Suppressor macrophage (primary cell): ENCODE measurements at regions not wholly inside any gene's neighbourhood (a gene's known extent, or its start where the extent isn't known, plus 50 kb on each side); places are given as distances from the start of the nearest gene placed in this dataset.
A peak's percentile ranks its signal among the peaks of the same experiment; 100 is the strongest.

ENCODE experiments used
- DNase-seq, 4 experiments: peaks; one replicate each; pipeline ENCODE4 v3.0.0-alpha.2; 2020 to 2022

DNA sequence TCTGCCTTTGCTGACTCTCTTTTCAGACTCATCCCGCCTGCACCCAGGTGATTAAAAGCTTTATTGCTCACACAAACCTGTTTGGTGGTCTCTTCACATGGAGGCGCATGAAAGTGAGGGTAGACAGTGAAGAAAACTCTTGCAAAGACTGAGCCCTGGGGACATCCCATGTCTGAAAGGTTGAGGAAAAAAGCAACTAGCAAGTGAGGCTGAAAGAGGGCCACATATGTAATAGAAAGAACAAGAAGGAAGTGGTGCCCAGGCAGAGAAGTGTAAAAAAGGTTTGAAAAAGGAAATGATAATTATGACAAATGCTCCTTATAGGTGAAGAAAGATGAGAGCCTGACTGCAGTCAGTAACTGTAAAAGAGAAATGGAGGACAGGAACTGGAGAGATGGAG is 115.9 kb upstream of the NEK7 start:
- DNase-seq, result no peak

DNA sequence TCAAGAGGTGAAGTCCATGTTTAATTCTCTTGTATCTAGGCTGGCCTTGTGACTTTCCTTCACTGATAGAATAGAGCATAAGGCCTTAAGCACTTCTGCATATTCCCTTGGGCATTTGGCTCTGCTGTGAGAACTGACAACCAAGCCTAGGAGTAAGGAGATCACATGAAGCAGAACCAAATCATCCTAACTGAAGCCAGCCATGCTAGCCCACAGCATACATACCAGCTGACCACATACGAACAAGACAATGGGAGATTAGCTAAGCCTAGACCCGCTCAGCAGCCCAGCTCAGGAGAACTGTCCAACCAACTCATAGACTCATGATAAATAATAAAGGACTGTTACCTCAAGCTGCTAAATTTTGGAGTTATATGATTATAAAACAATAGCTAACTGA is 114.6 kb upstream of the NEK7 start:
- no peak for DNase-seq

DNA sequence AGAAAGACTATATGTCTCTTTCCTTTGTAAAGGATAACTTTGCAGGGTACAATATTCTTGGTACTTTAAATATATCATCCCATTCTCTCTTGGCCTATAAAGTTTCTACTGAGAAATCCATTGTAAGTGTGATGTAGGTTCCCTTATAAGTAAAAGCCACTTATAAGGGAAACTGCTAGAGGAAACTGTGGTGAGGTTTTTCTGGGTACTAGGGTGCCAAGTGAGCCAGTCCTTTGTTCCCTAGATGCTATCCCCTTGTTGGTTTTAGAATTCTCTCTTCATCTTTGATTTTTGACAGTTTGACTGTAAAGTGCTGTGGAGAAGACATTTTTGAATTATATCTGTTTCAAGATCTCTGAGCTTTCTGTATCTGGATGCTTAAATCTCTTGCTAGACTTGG is 108.9 kb upstream of the NEK7 start:
- DNase-seq, result peak in 1 of 4 experiments; percentile 3

DNA sequence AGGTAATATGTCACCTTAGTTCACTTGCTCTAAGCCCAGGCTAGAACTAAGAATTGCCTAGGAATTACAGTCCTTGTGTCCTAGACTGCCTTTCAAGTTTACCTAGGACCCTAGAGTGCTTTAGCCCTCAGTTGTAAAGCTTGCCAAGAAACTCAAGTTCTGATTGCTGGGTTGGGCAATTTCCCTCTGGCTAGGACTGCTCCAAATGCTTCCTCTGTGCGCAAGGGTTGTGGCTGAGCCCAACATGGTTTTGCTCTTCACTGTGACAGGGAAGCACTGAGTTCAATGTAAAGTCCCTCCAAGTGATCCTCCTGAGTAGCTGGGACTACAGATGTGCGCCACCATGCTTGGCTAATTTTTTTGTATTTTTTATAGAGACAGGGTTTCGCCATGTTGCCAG is 102.3 kb upstream of the NEK7 start:
- DNase-seq, result peak in 3 of 4 experiments; percentile 4 to 42 (median 11)

DNA sequence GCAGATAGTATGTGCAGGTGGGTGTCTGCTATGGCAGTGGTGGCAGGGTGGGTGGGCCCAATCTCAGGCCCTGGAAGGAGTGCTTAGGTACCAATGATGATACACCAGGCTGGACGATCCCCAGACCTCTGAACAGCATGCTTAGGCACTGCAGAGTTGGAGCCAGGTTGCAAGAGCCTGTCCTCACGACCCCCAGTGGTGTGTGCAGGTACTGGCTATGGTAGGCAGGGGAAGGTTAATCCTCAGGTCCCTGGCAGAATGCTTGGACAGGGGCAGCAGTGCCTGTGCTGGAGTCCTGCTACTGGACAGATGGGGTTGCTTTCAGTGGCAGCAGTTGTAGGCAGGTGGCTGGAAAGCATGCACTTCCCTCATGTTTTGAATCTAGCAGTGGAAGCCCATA is 100.5 kb upstream of the NEK7 start:
- no peak for DNase-seq

DNA sequence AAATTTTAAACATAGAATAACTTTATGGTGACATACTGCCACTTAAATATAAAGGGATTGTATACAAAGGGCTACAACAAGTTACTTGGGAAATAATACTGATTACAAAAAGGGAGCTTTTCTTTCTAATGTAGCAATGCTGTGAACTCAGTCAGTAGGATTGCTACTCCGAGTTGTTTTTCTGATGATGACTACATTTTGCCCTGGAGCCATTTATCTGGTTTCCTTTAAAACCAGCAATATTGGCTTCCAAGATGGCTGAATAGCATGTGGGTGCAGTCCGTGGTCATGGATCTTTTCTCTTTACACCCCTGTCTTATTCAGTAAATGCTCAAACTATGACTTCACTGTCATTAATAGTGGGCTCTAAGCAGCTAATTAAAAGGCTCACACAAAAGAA is 92.6 kb upstream of the NEK7 start:
- DNase-seq, result no peak

DNA sequence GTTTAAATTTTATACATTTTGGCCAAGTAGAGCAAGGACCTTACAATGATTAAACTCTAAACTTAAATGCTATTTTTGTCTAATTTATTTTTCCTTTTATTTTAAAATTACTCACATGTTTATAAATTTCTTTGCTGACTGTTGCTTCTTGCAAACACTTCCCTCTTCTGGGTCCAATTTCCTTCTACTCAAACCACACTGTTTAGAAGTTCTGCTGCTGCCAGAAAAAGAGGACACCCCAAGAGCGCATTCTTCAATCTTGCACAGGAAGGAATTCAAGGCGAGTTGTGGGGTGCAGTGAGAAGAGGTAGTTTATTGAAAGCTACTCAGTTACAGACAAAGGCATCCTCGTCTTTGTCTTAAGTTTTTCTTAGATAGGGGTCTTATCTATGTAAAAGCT is 88.5 kb upstream of the NEK7 start:
- DNase-seq, result peak; percentile 9 to 62 (median 42)

DNA sequence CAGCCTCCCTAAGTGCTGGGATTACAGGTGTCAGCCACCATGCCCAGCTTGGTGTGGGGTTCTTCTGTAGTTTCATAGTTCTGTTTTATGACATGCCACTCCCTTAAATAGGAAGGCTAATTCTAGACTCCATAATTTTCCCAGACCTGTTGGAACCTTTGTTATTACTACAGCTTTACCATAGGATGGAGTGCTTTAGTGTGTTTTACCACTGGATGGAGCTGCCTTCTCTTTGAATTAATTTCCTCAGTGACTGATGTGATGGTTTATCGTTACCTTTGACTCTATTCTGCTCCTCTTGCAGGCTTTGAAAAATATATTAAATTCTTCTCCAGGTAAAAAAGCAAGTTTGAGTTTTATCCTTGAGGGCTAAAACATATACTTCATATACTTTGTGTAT is 84.6 kb upstream of the NEK7 start:
- no peak for DNase-seq

DNA sequence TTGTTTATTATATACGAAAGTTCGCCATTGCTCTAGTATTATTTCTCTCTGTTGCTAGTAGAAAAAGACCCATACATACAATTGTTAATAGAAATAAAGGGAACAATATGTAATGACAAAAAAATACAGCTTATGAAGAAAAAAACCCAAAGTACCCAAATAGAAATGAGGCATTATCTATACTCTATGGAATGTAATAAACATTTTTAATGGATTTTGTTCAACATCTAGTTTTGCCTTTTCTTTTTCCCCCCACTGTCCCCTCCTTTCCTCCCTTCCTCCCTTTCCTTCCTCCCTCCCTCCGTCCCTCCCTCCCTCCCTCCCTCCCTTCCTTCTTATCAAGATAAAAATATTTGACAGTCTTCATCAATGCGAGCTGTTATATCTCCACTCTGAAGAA is 81.5 kb upstream of the NEK7 start:
- DNase-seq, result no peak

DNA sequence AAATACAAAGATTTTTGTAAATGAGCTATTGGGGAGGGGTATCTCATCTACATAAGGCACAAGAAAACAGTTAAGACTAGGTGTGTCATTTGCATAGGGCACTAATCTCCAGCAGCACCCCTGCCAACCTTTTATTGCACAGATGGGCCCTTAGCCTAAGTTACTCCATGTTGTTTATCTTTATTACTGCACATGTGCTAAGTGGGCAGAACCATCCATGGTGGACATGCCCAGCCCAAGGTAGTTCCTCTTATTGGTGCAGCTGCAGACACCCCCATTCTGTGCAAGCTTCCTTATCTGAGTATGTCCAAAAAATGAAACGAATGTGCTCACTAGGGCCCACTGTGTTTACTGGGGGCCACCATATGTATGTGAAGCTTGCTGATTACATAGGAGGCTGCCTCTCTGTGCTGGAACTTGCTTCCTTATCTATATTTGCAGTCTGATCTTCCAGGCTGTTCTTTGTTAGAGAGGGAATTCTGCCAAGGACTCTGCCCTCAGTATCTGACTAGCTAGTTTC is 77.3 kb upstream of the NEK7 start:
- peak; percentile 4 to 48 (median 42) for DNase-seq

DNA sequence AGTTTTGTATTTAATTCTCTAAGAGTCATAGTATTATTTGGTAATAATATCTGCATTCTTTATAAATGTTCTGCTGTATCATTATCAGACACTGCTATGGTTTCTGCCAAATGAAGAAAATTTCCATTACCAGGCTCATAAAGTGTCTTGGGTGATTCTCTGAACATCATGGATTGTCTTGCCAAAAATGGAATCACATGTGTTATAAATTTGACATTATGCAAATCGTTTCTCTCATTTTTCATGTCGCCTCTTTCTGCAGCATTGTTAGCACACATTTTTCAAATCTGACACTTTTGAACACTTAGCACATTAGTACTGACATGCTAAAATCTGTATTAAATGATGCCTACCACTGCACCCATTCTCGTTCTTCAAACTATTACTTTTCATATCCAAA is 74.2 kb upstream of the NEK7 start:
- no peak for DNase-seq

DNA sequence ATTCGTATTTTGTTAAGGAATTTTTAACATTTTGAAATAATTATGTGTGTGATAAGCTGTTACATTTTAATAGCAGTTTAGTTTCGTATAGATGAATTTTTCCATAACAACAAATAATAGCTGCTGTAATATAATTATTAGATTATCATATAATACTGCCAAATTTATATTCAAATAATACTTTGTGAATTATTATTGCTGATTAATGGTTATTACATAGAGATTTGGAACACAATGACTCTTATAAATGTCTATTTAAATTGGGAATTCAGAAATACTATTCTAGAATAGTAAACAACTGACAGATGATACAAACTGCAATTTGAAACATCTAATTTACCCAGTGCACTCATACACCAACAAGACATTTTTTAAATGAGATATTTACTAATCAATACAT is 73.2 kb upstream of the NEK7 start:
- no peak for DNase-seq

DNA sequence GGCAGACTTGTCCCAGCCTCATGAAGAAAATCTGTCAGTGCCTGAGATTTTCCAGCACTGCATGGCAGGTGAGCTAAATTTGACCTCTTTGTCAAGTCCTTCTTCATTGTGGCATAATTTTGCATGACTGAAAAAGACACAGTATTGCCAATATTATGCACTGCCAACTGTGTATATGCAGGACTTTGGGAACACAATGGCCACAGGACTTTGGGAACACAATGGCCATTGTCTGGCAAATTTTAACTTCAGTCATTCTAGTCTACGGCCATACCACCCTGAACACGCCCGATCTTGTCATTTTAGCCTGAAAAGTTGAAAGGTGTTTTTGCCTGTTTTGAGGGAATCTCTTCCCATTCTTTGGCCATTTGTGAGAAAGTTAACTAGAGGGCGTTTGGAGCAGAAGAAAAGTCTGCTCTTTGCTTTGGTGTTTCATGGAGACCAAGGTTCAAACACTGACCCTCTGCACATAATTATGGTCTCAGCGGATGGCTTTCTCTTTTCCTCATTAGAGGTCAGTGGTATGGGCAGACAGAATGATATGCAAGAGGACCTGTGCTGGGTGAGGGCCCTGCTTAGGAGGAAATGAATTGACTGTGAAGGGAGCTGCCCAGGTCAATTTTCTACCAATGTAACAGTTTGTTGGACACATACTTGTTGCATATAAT is 72.4 kb upstream of the NEK7 start:
- DNase-seq, result no peak

DNA sequence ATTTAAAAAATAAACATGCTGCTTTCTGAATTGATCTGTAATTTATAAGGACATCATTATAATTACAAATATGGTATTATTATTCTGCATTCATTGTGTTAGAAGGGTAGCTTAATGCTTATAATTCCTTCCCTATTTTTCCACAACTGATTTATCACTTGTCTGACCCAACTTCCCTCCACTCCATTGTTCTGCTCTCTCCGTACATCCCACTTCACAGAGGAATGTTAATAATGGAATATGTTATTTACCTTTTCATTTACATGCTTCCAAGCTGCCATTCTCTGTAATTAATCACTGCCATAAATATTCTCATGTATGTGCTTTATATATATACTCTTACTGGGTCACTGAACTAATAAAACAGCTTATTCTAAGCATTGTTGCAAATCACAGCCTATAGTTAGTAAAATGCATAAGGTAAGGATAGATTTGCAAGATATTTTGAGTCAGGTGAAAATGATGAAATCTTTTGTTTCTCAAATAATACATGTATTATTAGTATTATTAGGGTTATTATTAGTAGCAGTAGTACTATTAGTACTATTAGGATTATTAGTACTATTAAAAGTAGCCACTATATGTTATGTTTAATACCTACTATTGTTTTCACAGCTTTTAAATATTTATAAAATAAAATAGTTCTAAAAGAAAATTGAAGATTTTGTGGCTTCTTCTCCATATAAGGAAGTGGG is 70.6 kb upstream of the NEK7 start:
- no peak for DNase-seq

DNA sequence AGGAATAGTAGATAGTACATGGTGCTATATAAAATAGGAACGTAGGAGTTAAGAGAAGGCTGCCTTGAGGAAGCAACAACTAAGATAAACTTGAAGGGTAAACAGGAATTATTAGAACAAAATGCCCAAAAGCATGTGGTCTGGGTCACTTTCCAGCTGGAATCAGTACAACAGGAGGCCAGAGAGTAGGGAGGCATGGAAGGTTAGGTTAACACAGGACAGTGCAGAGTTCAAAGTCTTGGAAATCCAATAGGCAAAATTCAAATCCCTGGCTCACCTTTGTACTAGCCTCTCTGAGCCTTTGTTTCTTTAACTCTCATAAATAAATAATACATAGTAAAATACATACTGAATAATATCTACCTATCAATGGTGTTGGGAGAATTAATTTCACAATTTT is 69.0 kb upstream of the NEK7 start:
- no peak for DNase-seq

DNA sequence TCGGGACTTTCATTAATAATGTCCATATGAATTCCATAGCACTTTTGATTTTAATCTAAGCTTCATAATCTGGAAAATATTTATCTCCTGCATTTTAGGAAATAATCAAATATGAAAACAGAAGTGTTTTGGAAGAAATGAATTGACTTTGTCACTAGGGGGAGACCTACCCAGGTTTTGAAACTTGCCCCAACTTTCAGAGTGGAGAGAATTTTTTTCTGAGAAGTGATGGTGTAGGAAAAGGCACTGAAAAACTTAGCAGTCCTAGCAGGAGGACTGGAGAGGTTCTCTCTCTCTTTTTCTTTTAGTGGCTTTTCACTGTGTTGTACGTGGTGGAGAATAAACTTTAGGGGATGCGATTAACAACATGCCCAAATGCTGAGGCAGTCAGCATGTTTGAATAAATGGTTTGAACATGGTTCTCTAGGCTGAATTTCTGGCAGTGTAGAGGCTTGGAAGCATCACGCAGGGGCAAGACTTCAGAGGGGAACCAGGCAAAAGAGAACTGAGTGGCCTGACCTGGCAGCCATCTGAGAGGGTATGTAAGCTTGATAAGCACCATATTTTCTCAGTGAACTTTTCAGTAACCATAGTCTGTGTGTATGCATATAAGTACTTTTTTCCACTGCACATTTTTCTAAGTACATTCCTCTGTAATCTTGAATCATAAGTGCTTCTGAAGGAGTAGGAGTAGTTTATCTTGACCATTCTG is 68.3 kb upstream of the NEK7 start:
- DNase-seq, result peak; percentile 6 to 66 (median 42)

DNA sequence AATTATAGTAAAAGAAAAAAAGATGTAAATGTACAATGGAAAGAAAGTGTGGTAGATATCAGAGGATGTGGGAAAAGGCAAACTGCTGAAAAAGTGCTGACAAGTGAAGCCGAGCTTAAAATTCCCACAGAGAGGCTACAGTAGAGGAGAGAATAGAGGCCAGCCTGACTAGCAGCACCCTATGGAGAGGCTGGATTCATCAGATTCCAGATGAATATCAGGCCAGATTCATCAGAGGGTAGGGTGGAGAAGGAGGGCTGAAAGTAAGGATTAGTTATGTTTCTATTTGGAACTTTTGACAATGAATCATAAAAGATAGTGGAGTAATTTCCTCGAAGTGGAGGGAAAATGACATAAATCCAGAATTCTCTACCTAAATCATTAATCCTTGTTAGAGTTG is 60.4 kb upstream of the NEK7 start:
- no peak for DNase-seq

DNA sequence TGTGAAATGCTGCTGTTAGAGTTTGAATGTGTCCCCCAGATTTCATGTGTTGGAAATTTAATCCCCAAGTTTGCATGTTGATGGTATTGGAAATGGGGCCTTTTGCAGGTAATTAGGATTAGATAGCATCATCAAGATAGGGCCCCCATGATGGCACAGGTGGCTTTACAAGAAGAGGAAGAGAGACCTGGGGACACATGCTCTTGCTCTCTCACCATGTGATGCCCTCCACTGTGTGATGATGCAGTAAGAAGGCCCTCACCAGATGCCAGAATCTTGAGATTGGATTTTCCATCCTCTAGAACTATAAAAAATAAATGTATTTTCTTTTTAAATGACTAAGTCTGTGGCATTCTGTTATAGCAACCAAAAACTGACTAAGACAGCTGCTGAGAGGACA is 57.0 kb upstream of the NEK7 start:
- DNase-seq, result no peak

DNA sequence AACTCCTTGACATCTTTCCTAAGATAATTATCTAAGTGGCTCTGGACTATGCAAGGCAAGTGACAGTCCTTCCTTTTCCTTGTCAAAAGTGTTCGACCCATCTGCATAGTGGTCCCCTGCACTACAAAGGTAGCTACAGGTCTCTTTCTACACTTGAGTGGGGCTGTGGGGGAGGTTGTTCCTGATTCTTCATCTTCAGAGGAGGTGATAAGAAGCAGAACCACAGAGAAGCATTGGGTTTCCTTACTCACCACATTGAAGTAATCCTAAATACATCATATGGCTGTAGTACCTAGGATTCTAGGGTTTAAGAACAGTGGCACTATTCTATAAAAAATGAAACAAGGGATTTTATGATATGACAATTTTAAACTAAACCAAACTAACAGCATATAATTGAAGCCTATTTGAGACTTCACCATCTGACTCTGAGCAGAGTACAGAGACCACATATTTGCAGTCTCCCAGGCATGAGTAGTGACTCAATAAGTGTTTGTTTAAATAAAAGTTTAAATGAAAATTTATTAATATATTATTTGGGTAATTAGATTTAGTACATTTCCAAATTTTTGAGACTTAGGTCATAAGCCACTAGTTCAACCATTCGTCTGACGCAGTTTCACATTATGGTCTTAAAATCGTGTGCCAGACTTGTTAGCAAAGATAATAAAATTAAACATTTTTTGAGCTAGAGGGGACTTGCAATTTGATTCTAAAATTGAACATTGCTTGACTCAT is 54.9 kb upstream of the NEK7 start:
- DNase-seq, result no peak

DNA sequence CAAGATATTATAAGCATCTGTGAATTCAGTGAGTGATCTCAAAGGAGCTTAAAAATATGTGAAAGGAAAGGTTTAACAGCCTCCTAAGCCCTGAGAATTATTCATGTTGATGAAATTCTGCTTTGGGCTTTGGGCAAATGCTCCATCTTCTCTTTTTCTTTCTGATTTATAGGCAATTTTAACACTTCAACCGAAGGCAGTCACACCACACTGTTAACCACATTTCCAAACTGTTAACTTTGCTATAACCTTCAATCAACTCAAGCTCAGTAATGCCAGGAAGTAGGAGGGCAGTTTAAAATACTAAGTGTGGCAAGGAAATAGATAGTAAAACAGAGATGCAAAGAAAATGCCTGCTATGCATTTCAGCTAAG is 54.4 kb upstream of the NEK7 start:
- DNase-seq, result no peak

DNA sequence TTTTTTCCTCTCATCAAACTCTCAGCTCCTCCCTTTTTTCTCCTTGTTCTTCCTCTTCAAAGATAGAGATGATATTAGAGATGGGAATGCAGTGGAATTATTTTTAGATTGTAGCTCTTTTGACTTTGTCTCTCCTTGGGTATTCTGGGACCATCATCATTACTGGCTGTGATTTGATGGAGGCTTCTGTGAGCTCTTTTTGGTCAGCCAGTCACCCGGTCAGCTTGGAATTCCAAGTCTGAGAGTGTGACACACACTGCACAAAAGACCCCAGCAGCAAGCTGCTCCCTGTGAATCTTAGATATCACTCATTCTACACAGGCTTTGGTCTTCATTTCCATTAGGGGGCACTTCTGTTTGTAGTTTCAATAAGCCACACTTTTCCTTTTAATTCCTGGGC is 51.6 kb upstream of the NEK7 start:
- no peak for DNase-seq

DNA sequence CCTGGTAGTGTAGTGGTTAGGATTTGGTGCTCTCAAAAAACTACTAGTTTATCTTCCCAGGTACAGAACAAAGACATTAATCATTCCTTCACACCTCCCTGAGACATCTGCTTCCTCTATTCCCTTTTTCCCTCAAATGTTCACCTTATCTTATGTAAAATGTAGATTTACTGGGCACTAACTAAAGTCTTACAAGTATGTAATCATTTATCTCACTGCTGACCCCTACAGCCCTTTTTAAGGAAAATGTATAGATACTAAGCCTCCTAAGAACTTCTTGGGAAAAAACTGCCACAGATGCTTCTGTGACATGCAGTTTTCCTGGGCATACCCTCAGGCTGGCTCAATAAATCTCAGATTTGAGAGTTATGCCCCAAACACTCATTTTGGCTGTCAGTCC is 50.8 kb upstream of the NEK7 start:
- no peak for DNase-seq
